T-helper 1 cell treated with Interleukin-12 subunit alpha and Interleukin-12 subunit beta and Interleukin-4 antibody, amounts not matched to agents 30 μg/mL and 1 μg/mL, for 36 hours (primary cell): ENCODE measurements at regions not wholly inside any gene's neighbourhood (a gene's known extent, or its start where the extent isn't known, plus 50 kb on each side); places are given as distances from the start of the nearest gene placed in this dataset.

Experiments
- H3K27ac Mint-ChIP-seq: one replicate; pipeline ENCODE4 v1.8.0; 2021; ENCODE audit warnings: mild to moderate bottlenecking, mixed read lengths
- H3K27me3 Mint-ChIP-seq: one replicate; pipeline ENCODE4 v1.8.0; 2021; ENCODE audit warnings: low read depth, mixed read lengths
- H3K36me3 Mint-ChIP-seq: one replicate; pipeline ENCODE4 v1.8.0; 2021; ENCODE audit warnings: low read depth, mixed read lengths
- H3K4me1 Mint-ChIP-seq: one replicate; pipeline ENCODE4 v1.8.0; 2021; ENCODE audit warnings: low read depth, mixed read lengths
- H3K4me3 Mint-ChIP-seq: one replicate; pipeline ENCODE4 v1.8.0; 2021; ENCODE audit warnings: mild to moderate bottlenecking, moderate library complexity, mixed read lengths
- H3K9me3 Mint-ChIP-seq: one replicate; pipeline ENCODE4 v1.8.0; 2021; ENCODE audit warnings: mixed read lengths

- Mint-ChIP-seq H3K36me3 (no peaks in the 10 kb centered on the region), H3K4me3 (no peak overlapping the region), H3K27ac (no peak overlapping the region), H3K9me3 (peaks cover 8% of the 10 kb centered on the region), H3K27me3 (no peaks in the 10 kb centered on the region), H3K4me1 (no peaks in the 10 kb centered on the region)
Observed at GRCh38 chr12:114967151-114967550, 283.2 kb upstream of the TBX3 start.

DNA sequence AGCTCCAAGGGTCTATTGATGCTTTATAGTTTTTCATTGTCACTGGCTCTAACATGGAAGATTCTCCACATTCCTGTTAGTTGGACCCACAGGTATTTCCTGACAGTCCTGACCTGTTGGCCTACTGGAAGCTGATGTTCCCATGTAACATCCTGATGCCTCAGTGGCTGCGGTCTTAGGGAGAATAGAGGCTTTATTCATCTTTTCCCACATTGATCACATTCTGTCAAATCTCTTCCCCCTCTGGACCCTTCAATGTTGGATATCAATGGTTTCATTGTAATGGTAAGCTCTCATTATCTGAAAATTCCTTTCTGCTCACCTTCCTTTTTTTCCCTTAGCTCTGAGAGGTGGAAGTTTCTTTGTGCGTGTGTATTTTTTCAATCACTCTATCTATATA lies 280.9 kb upstream of the TBX3 start:
- Mint-ChIP-seq H3K27me3 (no peaks in the 10 kb centered on the region), H3K4me1 (no peaks in the 10 kb centered on the region), H3K36me3 (no peaks in the 10 kb centered on the region), H3K4me3 (no peak overlapping the region), H3K9me3 (peaks cover 8% of the 10 kb centered on the region), H3K27ac (no peak overlapping the region)

GRCh38 chr12:114963846-114964245 lies 279.9 kb upstream of the TBX3 start:
- Mint-ChIP-seq H3K9me3 (peaks cover 4% of the 10 kb centered on the region), H3K27ac (no peak overlapping the region), H3K27me3 (no peaks in the 10 kb centered on the region), H3K4me3 (no peak overlapping the region), H3K36me3 (no peaks in the 10 kb centered on the region), H3K4me1 (no peaks in the 10 kb centered on the region)

DNA sequence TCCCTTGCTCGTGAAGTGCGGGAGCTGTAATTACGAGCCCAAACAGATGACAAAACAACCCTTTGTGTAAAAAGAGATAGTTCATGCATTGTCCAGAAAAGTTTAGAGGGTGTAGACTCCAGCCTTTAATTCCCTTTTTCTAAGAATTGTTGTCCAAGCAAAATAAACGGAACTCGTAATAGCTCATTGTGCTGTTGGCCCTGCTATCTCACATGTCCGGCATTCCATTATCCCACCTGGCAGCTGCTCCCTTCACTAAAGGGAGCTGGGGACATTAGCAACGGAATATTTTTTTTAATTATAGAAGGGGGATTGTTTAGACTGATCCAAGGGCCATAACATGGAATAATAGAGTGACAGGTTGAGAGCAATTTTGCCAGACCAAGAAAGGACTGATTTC lies 277.5 kb upstream of the TBX3 start:
- H3K4me1 Mint-ChIP-seq = no peaks in the 10 kb centered on the region
- H3K27me3 Mint-ChIP-seq = no peaks in the 10 kb centered on the region

DNA sequence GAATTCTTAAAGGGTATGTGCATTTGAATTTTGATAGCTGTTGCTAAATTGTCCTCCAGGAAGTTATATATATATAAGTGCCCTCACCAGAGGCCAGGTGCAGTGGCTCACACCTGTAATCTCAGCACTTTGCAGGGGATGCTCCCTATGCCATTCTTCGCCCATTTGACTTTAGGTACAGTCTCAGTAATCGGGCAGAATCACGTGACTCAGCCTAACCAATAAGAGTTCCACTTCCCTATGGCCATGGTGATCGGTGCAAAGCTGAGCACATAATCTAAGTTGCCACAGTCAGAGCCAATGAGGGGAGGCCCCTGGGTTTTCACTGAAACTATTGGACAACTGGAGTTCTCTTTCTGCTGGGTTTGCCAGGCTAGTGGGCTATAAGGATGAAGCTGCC lies 274.6 kb upstream of the TBX3 start:
- H3K9me3 Mint-ChIP-seq = no peaks in the 10 kb centered on the region
- H3K27ac Mint-ChIP-seq = no peak overlapping the region
- H3K27me3 Mint-ChIP-seq = no peaks in the 10 kb centered on the region
- H3K4me1 Mint-ChIP-seq = no peaks in the 10 kb centered on the region
- no peaks in the 10 kb centered on the region for H3K36me3 Mint-ChIP-seq
- H3K4me3 Mint-ChIP-seq = no peak overlapping the region

More for the DNA sequence above, 277.5 kb upstream of the TBX3 start:
- no peak overlapping the region for H3K4me3 Mint-ChIP-seq
- H3K9me3 Mint-ChIP-seq = no peaks in the 10 kb centered on the region
- no peaks in the 10 kb centered on the region for H3K36me3 Mint-ChIP-seq
- H3K27ac Mint-ChIP-seq = no peak overlapping the region

DNA sequence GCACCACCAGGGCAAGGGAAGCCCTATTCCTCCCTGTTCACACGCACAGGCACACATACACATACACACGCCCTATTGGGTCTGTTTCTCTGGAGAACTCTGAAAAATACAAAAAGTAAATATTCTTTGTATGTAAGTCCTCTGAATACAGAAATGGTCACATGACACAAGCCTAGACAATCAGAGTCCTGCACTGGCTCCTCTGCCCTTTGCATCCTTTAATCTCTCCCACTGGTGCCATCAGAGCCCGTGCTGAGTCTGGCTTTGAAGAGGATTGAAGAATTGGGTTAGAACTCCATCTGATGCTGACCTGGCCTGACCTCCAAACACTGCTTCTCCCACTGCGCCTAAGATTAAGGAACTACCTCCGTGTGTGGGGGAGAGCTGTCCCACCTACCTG lies 273.2 kb upstream of the TBX3 start:
- no peaks in the 10 kb centered on the region for H3K36me3 Mint-ChIP-seq
- no peaks in the 10 kb centered on the region for H3K27me3 Mint-ChIP-seq
- no peaks in the 10 kb centered on the region for H3K4me1 Mint-ChIP-seq
- H3K4me3 Mint-ChIP-seq = no peak overlapping the region
- no peak overlapping the region for H3K27ac Mint-ChIP-seq
- no peaks in the 10 kb centered on the region for H3K9me3 Mint-ChIP-seq

DNA sequence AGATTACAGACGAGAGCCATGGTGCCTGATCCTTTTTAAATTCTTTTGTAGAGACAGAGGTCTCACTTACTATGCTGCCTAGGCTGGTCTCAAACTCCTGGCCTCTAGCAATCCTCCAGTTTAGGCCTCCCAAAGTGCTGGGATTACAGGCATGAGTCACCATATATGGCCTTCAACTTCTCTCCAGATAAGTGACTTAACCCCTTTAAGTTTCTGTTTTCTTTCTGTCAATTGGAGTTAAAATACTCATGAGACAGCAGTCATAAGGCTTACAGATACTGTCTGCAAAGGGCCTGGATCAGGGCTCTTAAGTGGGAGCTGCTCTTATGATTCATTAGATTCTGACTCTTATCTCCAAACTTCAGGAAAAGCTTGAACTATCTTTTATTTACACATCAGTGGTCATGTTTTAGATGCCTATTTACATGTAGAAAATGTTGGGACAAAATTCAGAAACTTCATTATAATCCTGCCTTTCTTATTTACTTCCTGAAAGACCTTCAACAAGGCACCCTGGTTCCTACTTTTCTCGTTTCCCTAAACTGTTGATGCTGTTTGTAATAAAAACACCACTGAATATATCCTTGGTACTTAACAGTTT lies 271.5 kb upstream of the TBX3 start:
- H3K27me3 Mint-ChIP-seq = no peaks in the 10 kb centered on the region
- no peak overlapping the region for H3K27ac Mint-ChIP-seq
- no peaks in the 10 kb centered on the region for H3K4me1 Mint-ChIP-seq
- no peak overlapping the region for H3K4me3 Mint-ChIP-seq
- no peaks in the 10 kb centered on the region for H3K36me3 Mint-ChIP-seq
- no peaks in the 10 kb centered on the region for H3K9me3 Mint-ChIP-seq

- Mint-ChIP-seq H3K27me3 (no peaks in the 10 kb centered on the region), H3K4me3 (no peak overlapping the region), H3K9me3 (no peaks in the 10 kb centered on the region), H3K36me3 (no peaks in the 10 kb centered on the region), H3K27ac (no peak overlapping the region), H3K4me1 (no peaks in the 10 kb centered on the region)
Observed at GRCh38 chr12:114954511-114955055, 270.6 kb upstream of the TBX3 start.

DNA sequence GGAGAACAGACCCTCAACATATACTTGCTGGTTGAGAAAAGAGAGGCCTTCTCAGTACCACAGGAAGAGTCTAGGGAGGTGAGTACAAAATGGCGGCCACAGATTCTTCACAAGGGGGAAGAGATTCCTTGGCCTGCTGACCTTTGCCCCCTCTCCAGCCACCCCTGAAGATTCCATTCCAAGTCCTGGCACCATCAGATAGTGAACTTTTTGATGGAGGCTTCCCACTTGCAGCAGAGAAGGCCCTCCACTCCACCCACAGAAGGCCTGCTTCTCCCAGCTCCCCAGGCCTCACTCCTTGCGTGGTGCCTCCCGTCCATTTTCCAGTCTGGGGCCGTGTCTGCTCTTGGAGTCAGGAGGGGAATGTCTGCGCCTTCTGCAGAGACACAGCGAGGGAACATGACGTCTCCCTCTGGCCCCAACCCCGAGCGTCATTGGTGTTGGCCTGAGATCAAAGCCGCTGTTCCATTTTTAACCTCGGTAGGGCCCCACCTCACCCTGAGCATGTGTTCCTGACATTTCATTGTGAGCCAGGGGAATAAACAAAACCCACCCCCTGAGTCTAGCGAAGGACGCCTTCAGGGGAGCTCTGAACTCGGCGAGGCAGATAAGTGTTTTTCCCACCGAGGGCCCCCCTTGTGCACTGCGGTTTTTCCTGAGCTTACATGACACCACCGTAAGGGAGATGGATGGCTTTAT lies 268.7 kb upstream of the TBX3 start:
- Mint-ChIP-seq H3K9me3 (no peaks in the 10 kb centered on the region), H3K27ac (no peak overlapping the region), H3K4me1 (no peaks in the 10 kb centered on the region), H3K4me3 (no peak overlapping the region), H3K27me3 (no peaks in the 10 kb centered on the region), H3K36me3 (no peaks in the 10 kb centered on the region)

DNA sequence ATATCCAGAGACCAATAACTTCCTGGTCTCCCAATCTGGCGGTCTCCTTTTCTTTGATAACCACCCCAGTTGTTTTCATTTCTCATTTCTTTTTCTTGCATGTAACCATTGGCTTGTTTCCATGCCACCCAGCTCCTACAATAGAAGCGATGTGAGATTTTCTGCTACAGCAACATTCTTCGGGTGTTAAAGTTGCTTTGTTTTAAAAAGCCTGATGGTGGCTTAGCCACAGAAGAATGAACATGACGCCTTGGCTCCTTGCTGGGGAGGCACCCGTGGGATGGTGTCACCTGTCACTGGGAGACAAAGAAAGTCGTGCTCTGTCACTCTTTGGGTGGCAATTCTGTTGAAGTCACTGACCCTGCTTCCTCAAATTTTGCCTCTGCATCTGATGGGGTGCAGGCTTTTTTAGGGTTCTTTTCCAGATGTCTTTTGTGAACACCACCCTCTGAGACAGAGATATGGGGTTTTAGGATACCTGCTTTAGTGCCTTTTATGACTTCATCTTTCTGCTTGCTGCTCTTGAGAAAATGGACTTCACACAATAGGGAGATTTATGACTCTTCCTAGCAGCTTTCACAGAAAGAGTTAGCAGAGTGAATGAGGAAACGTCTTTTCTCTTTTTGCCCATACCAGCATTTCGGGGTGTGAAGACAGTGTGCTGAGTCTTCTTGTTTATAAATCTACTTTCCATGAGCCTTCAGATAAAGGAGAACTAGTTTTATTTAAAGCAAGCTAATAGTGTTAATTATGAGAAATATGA lies 265.3 kb upstream of the TBX3 start:
- Mint-ChIP-seq H3K9me3 (no peaks in the 10 kb centered on the region), H3K27me3 (no peaks in the 10 kb centered on the region), H3K27ac (no peak overlapping the region), H3K4me3 (no peak overlapping the region), H3K4me1 (no peaks in the 10 kb centered on the region), H3K36me3 (no peaks in the 10 kb centered on the region)

DNA sequence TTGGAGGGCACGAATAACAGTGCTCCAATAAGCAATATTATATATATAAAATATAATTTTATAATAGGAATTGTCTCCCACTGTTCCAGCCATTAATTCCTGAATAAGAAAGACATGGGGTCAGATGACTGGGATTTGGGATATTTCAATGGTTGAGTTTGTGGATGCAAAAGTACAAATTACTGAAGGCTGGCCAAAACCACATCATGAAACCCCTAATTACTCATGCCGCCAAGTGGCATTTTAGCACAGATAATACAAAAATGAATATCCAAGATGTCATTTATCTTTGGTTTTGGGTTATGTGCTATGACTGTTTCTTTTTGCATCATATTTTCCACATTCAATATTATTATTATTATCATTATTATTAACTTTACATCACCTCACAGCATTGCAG lies 261.4 kb upstream of the TBX3 start:
- Mint-ChIP-seq H3K27me3 (no peaks in the 10 kb centered on the region), H3K9me3 (peaks cover 5% of the 10 kb centered on the region), H3K36me3 (no peaks in the 10 kb centered on the region), H3K4me1 (no peaks in the 10 kb centered on the region), H3K27ac (no peak overlapping the region), H3K4me3 (no peak overlapping the region)

GRCh38 chr12:114944736-114945135 lies 260.8 kb upstream of the TBX3 start:
- Mint-ChIP-seq H3K4me1 (no peaks in the 10 kb centered on the region), H3K36me3 (no peaks in the 10 kb centered on the region), H3K9me3 (peaks cover 9% of the 10 kb centered on the region), H3K27ac (no peak overlapping the region), H3K27me3 (no peaks in the 10 kb centered on the region), H3K4me3 (no peak overlapping the region)

DNA sequence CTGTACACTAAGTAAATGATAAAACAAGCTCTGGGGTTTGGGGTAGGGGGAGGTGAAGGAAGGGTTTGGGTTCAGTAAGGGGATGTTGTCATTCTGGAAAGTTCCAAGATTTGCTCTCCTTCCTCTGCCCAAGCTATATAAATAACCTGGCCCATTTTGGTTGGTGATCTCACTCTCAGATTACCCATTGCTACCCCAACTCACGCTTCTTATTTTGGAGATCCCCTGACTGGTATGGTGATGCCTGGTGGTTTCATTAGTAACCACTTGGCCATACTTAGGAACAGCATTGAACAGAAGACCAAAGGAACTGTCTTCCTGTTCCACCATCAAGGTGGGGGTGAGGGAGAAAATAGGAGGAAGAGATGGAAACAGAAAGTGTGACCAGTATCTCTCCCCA lies 259.6 kb upstream of the TBX3 start:
- H3K36me3 Mint-ChIP-seq = no peaks in the 10 kb centered on the region

GRCh38 chr12:114938487-114939210 lies 254.7 kb upstream of the TBX3 start:
- H3K9me3 Mint-ChIP-seq = peaks cover 18% of the 10 kb centered on the region
- no peak overlapping the region for H3K27ac Mint-ChIP-seq
- H3K27me3 Mint-ChIP-seq = no peaks in the 10 kb centered on the region

More for the DNA sequence above, 259.6 kb upstream of the TBX3 start:
- no peak overlapping the region for H3K4me3 Mint-ChIP-seq
- H3K9me3 Mint-ChIP-seq = peaks cover 10% of the 10 kb centered on the region
- H3K27ac Mint-ChIP-seq = no peak overlapping the region
- no peaks in the 10 kb centered on the region for H3K27me3 Mint-ChIP-seq
- no peaks in the 10 kb centered on the region for H3K4me1 Mint-ChIP-seq

More at GRCh38 chr12:114938487-114939210, 254.7 kb upstream of the TBX3 start:
- no peak overlapping the region for H3K4me3 Mint-ChIP-seq
- no peaks in the 10 kb centered on the region for H3K36me3 Mint-ChIP-seq
- H3K4me1 Mint-ChIP-seq = no peaks in the 10 kb centered on the region
